Stimulated activated CD4-positive, alpha-beta T cell treated with anti-CD3 and anti-CD28 coated beads, Interleukin-4, amount 100 ng/mL, for 24 hours (primary cell): ENCODE measurements at regions not wholly inside any gene's neighbourhood (a gene's known extent, or its start where the extent isn't known, plus 50 kb on each side); places are given as distances from the start of the nearest gene placed in this dataset.

Source experiments
- DNase-seq: peaks from one replicate; pipeline ENCODE4 v3.0.0-alpha.2; 2020

DNA sequence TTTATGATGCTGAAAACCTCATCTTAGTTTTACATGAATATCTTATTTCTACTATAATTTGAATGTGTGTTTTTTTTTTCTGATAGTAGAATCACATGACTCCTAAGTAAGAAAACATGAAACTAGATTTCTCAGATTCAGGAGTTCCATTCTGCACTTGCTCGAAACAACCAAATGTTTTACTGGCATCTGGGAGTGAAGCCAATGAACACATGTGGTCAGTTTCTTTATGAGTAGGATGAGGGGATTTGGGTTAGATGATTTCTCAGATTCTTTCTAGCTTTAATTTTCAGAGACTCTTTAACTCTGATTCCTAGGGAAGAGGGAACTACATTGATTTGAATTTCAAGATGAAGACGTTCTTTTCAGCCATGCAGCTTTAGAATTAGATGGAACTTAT lies 225.0 kb upstream of the NT5C1B start:
- no peak for DNase-seq

- no peak for DNase-seq
Measured at GRCh38 chr2:18804536-18804935, 215.2 kb upstream of the NT5C1B start.

DNA sequence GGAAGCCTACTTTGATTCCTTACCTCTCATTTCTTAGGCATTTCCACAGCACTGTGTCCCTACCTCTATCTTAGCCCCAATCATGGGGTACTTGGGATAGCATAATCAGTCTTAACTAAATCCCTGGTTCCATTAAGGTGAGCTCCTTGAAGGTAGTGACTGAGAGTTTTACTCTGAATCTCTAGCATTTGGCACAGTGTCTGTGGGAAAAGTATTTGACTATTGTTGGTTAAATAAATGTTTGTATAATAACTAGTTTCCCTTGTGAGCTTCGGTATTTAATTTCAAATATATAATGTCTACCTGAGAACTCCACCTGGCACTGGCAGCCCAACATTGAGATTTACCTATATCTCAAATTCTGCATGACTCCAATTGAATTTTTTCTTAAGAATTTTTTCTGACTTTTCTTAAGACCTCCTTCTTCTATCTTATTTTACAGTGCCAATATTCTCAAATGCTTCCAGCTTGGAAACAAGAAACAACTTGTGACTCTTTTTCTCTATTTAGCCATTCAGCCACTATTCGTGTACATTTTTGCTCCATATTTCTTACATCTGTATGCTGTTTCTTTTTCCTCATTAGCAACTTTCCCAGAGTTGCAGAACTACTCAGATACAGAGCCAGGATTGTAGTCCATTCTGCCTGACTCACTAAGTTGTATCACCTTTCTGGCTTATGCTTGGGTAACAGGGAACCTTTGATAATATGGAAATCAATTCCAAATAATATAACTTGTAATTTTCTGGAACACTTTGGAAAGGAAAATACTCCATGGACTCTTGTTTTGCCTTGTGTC lies 214.0 kb upstream of the NT5C1B start:
- DNase-seq = no peak

DNA sequence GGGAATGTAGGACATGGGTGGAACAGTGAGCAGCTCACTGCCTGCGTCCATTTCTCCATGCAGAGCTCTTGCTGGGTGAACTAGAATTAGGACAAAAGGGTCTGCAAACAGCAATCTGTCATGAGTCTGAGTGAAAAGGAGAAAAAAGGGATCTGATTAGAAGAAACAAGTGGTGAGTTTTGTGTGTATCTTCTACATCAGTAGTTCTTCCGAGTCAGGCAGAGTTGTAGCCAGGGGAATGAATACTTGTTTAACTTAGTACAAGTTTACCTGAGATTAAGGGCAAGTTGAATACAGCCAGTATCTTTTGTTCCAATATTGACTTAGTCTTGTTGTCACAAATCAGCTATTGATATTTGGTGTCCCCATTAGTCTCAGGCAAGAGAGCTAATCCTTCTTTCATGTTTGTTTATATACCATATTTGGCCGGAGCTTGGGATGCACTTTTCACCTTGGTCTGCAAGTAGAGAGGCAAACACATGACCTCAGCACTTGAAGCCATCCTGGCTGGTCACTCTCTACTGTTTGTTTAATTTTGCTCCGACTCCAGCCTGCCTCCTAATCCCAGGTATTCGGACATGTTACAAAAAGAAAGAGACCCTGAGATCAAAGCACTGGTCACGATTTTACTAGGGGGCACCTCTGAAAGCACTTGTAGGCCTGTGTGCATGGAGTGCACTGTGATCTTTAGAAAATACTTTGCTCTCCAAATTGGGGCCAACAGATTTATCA lies 211.0 kb upstream of the NT5C1B start:
- DNase-seq = no peak

DNA sequence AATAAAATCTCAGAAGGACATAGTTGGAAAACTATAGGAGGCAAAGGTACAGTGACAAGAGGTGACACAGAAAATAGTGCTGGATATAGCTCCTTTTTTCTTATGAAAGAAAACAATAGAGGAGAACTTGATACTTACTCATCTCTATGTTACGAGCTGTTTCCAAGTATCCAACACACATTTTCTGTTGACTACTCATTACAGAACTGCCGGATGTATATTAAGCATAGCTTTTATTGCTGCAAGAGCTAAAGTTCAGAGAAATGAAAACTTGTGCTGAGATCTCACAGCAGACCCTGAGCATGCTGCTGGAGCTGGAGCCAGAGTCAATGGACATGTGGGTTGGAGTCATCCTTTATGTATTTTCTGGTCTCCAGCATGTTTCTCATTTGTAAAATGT lies 210.0 kb upstream of the NT5C1B start:
- no peak for DNase-seq

- DNase-seq = no peak
Measured at GRCh38 chr2:18797133-18797845, 207.9 kb upstream of the NT5C1B start.

GRCh38 chr2:18795906-18796305 lies 206.5 kb upstream of the NT5C1B start:
- DNase-seq = no peak

DNA sequence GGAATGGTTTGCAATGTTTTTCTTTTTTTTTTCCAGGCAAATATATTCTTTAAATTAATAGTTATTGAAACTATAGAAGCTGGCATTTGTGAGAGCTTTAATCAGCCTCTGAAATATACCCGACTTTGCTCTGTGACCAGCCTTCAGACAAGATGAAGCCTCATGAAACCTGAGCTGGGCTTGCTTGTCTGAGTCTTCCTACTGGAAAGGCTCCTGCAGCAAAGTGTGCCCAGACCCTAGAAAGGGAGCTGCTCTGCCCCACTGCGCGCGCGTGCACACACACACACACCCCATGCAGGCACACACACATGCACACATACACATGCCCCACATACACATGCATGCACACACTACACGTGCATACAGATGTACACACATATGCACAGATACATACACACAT lies 203.3 kb upstream of the NT5C1B start:
- no peak for DNase-seq

GRCh38 chr2:18792226-18792629 lies 202.9 kb upstream of the NT5C1B start:
- no peak for DNase-seq

DNA sequence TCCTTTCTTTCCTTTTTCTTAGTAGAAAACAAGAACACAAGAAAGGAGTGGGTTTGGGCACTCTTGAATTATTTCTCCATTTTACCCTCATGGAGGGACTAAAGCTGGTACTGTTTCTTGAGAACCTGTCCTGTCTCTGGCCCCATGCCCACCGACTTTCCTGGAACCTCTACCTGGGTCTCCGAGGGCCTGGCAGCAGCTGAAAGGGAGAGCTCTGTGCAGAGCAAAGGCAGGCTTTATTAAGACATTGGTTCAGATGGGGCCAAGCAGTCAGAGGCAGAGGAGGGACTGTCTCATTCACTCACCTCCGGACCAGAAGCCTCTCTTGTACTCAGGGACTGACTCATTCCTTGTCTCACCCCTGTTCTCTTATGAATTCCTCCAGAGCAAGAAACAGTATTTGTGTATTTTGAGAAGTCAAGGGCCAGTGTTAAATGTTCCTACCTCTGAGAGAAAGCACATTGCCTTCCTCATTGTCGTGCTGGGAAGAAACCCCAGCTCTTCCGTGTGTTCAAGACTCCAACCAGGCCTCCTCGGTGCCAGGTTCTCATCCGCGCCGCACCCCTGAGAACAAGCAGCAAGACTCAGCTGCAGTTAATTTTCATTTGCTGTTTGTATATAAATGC lies 201.9 kb upstream of the NT5C1B start:
- no peak for DNase-seq

- no peak for DNase-seq
Measured at GRCh38 chr2:18790509-18791171, 201.3 kb upstream of the NT5C1B start.

- no peak for DNase-seq
Measured at GRCh38 chr2:18788592-18788991, 199.2 kb upstream of the NT5C1B start.

GRCh38 chr2:18787726-18788125 lies 198.4 kb upstream of the NT5C1B start:
- DNase-seq = no peak

DNA sequence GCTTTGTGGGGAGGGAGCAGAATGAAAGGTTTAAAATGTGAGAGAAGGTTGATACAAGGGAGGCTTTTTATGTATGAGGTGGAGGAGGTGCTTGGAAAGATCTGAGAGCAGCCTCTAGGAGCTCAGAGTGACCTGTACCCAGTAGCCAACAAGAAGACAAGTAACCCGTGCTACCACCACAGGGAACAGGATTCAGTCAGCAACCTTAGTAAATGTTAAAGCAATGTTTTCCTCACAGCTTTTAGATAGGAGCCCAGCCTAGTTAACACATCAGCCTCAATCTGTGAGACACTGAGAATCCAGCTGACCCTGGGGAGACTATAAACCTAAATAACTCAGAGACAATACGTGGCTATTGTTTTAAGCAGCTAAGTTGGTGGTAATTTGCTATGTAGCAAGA lies 194.9 kb upstream of the NT5C1B start:
- DNase-seq = no peak

- DNase-seq = no peak
Measured at GRCh38 chr2:18781541-18782280, 192.3 kb upstream of the NT5C1B start.

DNA sequence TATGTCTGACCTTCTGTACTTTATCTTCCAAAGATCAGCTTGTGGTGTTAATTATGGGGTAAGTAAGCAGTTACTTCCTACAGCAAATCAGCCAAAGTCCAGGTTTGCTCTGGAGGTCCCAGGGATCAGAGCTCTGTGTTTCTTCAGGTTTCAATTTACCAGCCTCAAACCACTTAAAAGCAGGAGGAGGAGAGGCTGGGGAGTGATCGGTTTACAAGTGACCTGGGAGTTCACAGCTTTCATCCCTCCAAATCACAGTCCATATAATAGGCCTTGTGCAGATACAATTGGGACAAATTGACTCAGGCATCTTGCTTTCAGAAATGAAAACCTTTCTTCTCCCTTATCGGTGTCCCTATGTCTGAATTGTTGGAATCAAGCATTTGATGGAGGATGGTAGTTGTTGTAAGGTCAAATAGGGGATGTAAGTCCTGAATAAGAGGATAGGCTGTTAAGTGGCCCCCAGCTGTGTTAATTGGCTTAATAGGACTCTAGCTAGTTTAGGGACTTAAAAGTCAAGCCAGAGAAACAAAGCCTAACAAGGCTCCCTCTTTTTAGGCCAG lies 188.0 kb upstream of the NT5C1B start:
- no peak for DNase-seq

DNA sequence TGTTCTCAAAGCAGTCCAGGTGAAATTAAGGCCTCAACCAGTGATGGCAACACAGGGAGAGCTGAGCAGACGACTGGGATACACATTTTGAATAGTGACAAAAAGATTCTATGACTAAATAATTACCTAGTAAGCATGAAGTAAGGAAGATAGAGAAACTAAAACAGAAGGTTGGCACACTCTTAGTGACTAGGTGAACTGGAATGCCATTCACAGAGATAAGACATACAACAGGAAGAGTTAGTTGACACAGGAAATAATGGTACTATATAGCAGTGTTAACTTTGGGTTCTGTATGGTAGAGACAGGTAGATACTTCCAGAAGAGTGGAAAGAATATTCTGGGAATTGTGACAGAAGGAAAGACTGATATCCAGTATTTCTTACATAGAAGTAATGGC lies 181.8 kb upstream of the NT5C1B start:
- no peak for DNase-seq

GRCh38 chr2:18763338-18763737 lies 174.0 kb upstream of the NT5C1B start:
- no peak for DNase-seq

GRCh38 chr2:18762667-18763066 lies 173.3 kb upstream of the NT5C1B start:
- no peak for DNase-seq

DNA sequence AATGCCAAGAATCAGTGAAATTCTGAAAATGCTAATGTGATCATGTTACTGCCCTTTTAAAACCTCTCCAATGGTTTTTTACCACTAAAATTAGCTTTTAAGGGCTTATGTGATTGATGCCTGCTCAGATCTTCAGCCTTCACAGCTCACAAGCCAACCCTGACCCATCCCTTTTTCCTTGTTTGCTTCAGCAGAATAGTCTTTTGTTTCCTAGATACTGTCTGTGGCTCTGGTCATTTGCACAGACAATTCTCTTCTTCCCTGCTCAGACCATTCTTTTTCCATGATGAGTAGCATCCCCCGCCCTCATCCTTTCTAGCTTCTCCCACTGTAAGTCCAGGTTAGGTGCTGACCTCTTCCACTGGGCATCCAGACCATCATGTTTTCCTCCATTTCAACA lies 164.9 kb upstream of the NT5C1B start:
- DNase-seq = no peak

GRCh38 chr2:18753722-18754121 lies 164.4 kb upstream of the NT5C1B start:
- no peak for DNase-seq
